ENCODE measurements at regions not wholly inside any gene's neighbourhood (a gene's known extent, or its start where the extent isn't known, plus 50 kb on each side); places are given as distances from the start of the nearest gene placed in this dataset.

GRCh38 chr11:110362971-110363509 is 66.6 kb upstream of the RDX start:
- no peak for TF ChIP-seq CTCF (IDR thresholded peaks at IDR 0.05; ENCODE audit: control extremely low read depth, extremely low read depth, low read depth, missing control alignments)
- POLR2A ChIA-PET = no interaction called here
- DNase-seq (ENCODE audit: extremely low spot score) = no peak
- CTCF ChIA-PET = interaction anchor here (0.7 to 2.5 kb wide), 7 partner anchors 11 to 162 kb away, joined by 3 to 9 read pairs (median 4); no protein-coding TSS in a partner anchor

- no peak for TF ChIP-seq CTCF (IDR thresholded peaks at IDR 0.05; ENCODE audit: control extremely low read depth, extremely low read depth, low read depth, missing control alignments)
- no peak for DNase-seq (ENCODE audit: extremely low spot score)
- ChIA-PET POLR2A (no interaction called here), CTCF (interaction anchor here (0.8 to 3.5 kb wide), 3 partner anchors 12 to 165 kb away, joined by 3 to 20 read pairs (median 14); no protein-coding TSS in a partner anchor)
Measured at GRCh38 chr11:110366291-110366690, 63.5 kb upstream of the FDX1 start.

- POLR2A ChIA-PET = no interaction called here
- peak; percentile 8 for TF ChIP-seq CTCF (IDR thresholded peaks at IDR 0.05; ENCODE audit: control extremely low read depth, extremely low read depth, low read depth, missing control alignments)
- CTCF ChIA-PET = interaction anchor here (0.7 to 3.5 kb wide), 7 partner anchors 13 to 428 kb away, joined by 3 to 20 read pairs (median 4); no protein-coding TSS in a partner anchor
Measured at GRCh38 chr11:110367571-110367970, 62.2 kb upstream of the FDX1 start.

GRCh38 chr11:110371084-110371483 is 58.7 kb upstream of the FDX1 start:
- ChIA-PET CTCF (no interaction called here), POLR2A (interaction anchor here (0.6 kb wide), 1 partner anchor 79 kb away, joined by 3 read pairs; no protein-coding TSS in a partner anchor)
- no peak for TF ChIP-seq CTCF (IDR thresholded peaks at IDR 0.05; ENCODE audit: control extremely low read depth, extremely low read depth, low read depth, missing control alignments)
- DNase-seq (ENCODE audit: extremely low spot score) = no peak

More at GRCh38 chr11:110367571-110367970, 62.2 kb upstream of the FDX1 start:
- no peak for DNase-seq (ENCODE audit: extremely low spot score)

- TF ChIP-seq CTCF (IDR thresholded peaks at IDR 0.05; ENCODE audit: control extremely low read depth, extremely low read depth, low read depth, missing control alignments) = no peak
- CTCF ChIA-PET = interaction anchor here (1.0 to 2.1 kb wide), 5 partner anchors 10 to 172 kb away, joined by 3 to 11 read pairs (median 3); partner anchors contain the start of gene FDX1
- DNase-seq (ENCODE audit: extremely low spot score) = peak; percentile 68
- POLR2A ChIA-PET = interaction anchor here (1.0 kb wide), 2 partner anchors 18 to 45 kb away, joined by 3 read pairs; no protein-coding TSS in a partner anchor
Measured at GRCh38 chr11:110373051-110373702, 56.6 kb upstream of the FDX1 start.

GRCh38 chr11:110374921-110375320 is 54.8 kb upstream of the FDX1 start:
- POLR2A ChIA-PET = no interaction called here
- CTCF ChIA-PET = interaction anchor here (1.1 to 2.5 kb wide), 6 partner anchors 26 to 174 kb away, joined by 3 to 33 read pairs (median 4); no protein-coding TSS in a partner anchor
- TF ChIP-seq CTCF (IDR thresholded peaks at IDR 0.05; ENCODE audit: control extremely low read depth, extremely low read depth, low read depth, missing control alignments) = no peak
- DNase-seq (ENCODE audit: extremely low spot score) = no peak
